Stimulated activated CD8-positive, alpha-beta memory T cell treated with anti-CD3 and anti-CD28 coated beads, Interleukin-7, amount 100 ng/mL, for 48 hours (primary cell): ENCODE measurements at regions not wholly inside any gene's neighbourhood (a gene's known extent, or its start where the extent isn't known, plus 50 kb on each side); places are given as distances from the start of the nearest gene placed in this dataset.
"Not testable (repeated sequence)": the region's sequence is repeated elsewhere in the genome, so short reads cannot be mapped to it uniquely, and the experiment has no call there.

Experiments
- DNase-seq, 2 donors: peaks; one replicate each; pipeline ENCODE4 v3.0.0-alpha.2; 2020; ENCODE audit warnings: low read depth in 1 of 2; ENCODE audit errors: extremely low read depth in 1 of 2

- DNase-seq: no peak
Measured at GRCh38 chr16:66121466-66121865, 245.0 kb upstream of the CDH5 start.

DNA sequence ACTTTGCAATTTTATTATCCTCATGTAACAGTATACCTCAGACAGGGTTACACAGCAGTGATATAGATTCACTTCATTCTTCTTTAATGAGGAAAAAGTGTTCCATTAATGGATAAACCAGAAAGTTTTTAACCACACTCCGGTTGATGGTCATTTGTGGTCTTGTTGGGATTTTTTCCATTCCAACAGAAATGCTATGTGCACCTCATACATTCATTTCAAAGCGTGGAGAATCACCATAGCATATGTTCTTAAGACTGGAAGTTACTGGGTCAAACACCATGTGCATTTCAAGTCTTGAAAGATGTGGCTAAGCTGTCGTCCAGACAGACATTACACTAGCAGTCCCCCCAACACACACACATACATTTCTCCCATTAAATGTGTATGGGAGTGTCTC is 245.8 kb upstream of the CDH5 start:
- no peak for DNase-seq

- DNase-seq: no peak
Measured at GRCh38 chr16:66116163-66117002, 250.1 kb upstream of the CDH5 start.

DNA sequence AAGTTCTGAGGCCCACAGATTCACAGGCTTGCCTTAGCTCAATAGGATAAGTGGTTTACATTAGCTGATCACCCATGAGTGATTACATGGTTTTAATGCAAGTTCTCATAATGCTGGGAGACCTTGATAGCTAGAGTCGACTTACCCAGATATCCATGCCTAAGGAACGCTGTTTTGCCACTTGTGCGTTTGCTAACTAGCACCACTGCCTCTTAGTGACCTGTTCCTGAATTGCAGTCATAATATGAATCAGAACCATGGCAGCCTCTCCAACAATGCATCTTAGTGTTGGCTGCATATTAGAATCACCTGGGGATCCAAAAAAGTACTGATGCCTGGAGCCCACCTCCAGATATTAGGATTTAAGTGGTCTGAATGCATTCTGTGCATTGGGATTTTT is 251.1 kb upstream of the CDH5 start:
- DNase-seq: no peak

GRCh38 chr16:66113223-66113622 is 253.3 kb upstream of the CDH5 start:
- no peak for DNase-seq

DNA sequence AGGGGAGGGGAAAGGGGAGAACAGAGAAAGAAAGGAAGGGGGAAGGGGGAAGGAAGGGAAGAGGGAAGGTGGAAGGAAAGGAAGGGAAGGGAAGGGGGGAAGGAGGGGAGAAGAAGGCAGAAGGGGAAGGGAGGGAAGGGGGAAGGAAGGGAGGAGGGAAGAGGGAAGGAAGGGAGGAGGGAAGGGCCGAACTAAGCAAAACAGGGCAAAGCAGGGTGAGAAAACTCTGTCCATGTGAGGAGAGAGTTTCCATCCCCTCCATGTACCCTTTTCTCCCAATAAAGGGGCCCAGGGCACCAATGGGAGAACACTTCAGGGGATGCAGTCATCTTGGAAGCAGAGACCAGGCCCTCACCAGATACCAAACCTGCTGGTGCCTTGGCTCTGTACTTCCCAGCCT is 256.8 kb upstream of the CDH5 start:
- DNase-seq: no peak

DNA sequence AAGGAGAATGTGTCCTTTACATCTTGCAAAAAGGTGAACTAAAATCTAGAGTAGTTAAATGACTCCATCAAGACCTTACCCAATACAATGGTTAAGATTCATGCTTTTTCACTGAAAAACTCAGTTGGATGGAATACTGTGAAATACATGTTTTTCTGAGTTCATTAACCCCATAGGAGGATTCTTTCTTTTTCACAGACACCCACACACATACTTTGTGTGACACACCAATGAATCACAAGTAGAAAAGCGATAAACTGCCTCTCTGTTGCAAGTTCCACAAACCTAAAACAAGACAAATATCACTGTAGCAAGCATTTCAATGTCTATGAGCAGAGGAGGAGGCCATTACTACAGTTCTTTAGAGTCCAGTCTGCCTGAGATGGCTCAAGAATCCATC is 258.8 kb upstream of the CDH5 start:
- no peak for DNase-seq

- no peak for DNase-seq
Measured at GRCh38 chr16:66103211-66103610, 263.3 kb upstream of the CDH5 start.

GRCh38 chr16:66099306-66099705 is 267.2 kb upstream of the CDH5 start:
- DNase-seq: no peak

GRCh38 chr16:66097751-66098150 is 268.7 kb upstream of the CDH5 start:
- no peak for DNase-seq

- no peak for DNase-seq
Measured at GRCh38 chr16:66095676-66096075, 270.8 kb upstream of the CDH5 start.

- DNase-seq: no peak
Measured at GRCh38 chr16:66093191-66093590, 273.3 kb upstream of the CDH5 start.

DNA sequence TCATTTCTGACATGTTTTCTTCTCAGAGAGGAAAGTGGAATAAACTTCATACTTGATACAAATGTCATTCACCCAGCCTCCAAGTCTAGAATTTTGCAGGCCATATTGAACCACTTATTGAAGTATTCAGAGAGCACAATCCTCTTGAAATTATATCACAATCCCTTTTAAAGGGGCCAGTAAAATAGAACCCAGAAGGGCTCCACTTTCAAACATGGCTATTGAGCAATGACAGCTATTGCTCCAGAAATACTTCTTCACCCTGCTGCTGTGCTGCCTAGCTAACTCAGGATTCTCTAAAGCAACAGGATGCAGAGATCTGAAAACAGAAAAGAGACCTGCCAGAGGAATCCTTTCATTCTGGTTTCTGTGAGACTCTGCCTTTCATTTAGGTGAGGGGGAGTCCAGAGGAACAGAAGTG is 275.0 kb upstream of the CDH5 start:
- DNase-seq: no peak

- no peak for DNase-seq
Measured at GRCh38 chr16:66088681-66089080, 277.8 kb upstream of the CDH5 start.

DNA sequence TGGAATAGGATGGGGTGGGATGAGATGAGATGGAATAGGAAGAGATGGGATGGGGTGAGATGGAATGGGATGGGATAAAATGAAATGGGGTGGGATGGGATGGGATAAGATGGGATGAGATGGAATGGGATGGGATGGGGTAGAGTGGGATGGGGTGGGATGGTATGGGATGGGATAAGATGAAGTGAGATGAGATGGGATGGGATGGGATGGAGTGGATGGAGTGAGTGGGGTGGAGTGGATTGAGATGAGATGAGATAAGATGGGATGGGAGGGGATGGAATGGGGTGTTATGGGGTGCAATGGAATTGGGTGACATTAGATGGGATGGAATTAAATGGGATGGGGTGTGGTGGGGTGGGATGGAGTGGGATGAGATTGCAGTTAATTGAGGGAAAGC is 279.2 kb upstream of the CDH5 start:
- no peak for DNase-seq

DNA sequence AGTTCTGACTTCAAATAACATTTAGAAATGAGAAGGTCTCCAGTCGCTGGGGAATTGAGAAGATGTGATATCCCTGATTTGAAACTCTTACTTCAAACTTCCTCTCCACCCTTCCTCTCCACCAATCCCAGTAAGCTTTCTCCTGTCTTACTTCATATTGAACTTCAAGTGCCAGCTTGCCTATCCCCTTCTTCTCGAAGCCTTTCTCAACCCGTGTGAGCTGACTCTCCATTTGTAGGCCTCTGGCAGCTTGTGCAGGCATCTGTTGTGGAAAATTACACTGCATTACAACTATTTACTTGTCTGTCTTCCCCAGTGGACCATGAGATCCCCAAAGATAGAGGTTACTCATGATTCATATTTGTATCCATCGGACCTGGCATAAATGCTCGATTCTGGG is 280.8 kb upstream of the CDH5 start:
- no peak for DNase-seq

DNA sequence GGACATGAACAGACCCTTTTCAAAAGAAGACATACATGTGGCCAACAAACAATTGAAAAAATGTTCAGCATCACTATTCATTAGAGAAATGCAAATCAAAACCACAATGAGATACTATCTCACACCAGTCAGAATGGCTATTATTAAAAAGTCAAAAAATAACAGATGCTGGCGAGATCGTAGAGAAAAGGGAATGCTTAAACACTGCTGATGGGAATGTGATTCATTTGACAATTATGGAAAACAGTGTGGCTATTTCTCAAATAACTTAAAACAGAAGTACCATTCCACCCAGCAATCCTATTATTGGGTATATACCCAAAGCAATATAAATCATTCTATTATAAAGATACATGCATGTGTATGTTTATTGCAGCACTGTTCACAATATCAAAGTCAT is 281.8 kb upstream of the CDH5 start:
- not testable (repeated sequence) for DNase-seq

DNA sequence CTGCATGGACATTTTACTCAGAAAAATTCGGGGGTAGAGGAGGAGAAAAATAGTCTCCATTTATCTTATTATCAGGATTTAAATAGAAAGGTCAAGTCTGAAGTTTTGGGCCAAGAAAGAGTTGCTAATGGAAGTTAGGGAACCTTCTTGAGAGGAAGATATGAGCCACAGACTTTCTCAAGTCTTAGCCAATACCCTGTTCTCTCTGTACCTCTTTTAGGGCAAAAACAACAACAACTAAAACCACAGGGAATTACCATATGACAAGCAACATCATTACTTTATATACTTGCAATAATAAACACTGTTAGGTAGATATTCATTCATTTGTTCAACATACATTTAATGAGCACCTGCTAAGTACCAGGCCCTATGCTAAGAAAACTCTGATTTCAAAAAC is 282.2 kb upstream of the CDH5 start:
- DNase-seq: no peak

- DNase-seq: no peak
Measured at GRCh38 chr16:66083171-66083570, 283.3 kb upstream of the CDH5 start.

- DNase-seq: no peak
Measured at GRCh38 chr16:66082424-66082823, 284.1 kb upstream of the CDH5 start.

DNA sequence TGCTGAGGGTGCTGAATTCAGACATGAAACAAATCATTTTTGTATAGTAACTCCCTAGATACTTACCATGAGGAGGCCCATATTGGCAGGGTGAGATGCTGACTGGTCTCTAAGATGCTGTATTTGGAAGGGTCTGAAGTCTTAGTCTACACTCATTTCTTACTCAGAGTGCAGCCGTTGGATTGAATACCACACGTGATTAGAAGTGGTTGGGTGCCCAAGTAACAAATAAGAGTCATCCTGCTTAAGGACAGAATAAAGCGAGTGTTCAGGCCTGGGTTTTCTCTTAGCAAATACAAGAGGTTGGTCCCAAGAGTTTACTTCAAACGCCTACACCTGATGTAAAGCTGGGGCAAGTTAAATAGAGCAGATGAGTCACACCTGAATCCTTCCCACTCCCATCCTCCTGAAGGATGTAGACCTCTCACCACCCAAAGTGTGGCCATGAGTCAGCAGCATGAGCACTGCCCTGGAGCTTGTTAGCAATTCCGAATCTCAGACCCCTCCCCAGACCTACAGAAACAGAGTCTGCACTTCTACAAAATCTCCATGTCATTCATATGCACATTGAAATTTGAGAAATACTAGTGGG is 284.6 kb upstream of the CDH5 start:
- DNase-seq: no peak

- DNase-seq: no peak
Measured at GRCh38 chr16:66079671-66080334, 286.7 kb upstream of the CDH5 start.
